AG10803 (cell line): ENCODE measurements at regions not wholly inside any gene's neighbourhood (a gene's known extent, or its start where the extent isn't known, plus 50 kb on each side); places are given as distances from the start of the nearest gene placed in this dataset.
"Not testable (repeated sequence)": the region's sequence is repeated elsewhere in the genome, so short reads cannot be mapped to it uniquely, and the experiment has no call there.

ENCODE experiments used
- DNase-seq: peaks from one replicate; pipeline ENCODE4 v3.0.0; 2010; ENCODE audit warnings: low read depth
- H3K4me3 ChIP-seq: 2 replicates; pipeline ENCODE4 v1.5.1; 2011; ENCODE audit warnings: mild to moderate bottlenecking, low read length, control low read depth
- TF ChIP-seq, protein P1 (sequence below): conservative IDR thresholded peaks from 2 replicates; pipeline ENCODE4 v1.5.1; 2011; ENCODE audit warnings: mild to moderate bottlenecking, low read length, control low read depth, inconsistent platforms

DNA sequence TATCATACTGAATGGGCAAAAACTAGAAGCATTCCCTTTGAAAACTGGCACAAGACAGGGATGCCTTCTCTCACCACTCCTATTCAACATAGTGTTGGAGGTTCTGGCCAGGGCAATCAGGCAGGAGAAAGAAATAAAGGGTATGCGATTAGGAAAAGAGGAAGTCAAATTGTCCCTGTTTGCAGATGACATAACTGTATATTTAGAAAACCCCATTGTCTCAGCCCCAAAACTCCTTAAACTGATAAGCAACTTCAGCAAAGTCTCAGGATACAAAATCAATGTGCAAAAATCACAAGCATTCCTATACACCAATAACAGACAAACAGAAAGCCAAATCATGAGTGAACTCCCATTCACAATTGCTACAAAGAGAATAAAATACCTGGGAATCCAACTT lies 52.5 kb upstream of the CCDC71L start:
- H3K4me3 ChIP-seq, DNase-seq: not testable (repeated sequence)

DNA sequence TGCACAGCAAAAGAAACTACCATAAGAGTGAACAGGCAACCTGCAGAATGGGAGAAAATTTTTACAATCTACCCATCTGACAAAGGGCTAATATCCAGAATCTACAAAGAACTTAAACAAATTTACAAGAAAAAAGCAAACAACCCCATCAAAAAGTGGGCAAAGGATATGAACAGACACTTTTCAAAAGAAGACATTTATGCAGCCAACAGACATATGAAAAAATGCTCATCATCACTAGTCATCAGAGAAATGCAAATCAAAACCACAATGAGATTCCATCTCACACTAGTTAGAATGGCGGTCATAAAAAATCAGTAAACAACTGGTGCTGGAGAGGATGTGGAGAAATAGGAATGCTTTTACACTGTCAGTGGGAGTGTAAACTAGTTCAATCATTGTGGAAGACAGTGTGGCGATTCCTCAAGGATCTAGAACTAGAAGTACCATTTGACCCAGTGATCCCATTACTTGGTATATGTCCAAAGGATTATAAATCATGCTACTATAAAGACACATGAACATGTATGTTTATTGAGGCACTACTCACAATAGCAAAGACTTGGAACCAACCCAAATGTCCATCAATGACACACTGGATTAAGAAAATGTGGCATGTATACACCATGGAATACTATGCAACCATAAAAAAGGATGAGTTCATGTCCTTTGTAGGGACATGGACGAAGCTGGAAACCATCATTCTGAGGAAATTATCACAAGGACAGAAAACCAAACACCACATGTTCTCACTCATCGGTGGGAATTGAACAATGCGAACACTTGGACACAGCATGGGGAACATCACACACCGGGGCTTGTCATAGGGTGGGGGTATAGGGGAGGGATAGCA lies 53.9 kb upstream of the CCDC71L start:
- not testable (repeated sequence) for H3K4me3 ChIP-seq
- peak; percentile 81 for DNase-seq

DNA sequence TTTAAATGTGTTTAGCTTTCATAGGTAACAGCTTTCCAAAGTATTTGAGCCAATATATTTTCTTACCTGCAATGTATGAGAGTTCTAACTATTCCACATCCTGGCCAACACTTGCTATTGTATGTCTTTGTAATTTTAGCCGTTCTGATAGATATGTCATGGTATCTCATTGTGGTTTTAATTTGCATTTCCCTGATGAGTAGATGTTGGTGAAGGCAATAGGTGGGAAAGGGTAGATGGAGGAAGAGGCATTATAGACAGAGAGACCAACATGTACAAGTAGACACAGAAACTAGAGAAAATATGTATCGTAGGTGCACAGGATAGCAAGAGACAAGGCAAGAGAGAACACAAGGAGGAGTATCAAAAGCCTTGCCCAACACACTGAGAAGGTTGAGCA lies 54.8 kb upstream of the CCDC71L start:
- no peak overlapping the region for H3K4me3 ChIP-seq
- DNase-seq: no peak
- TF ChIP-seq, protein P1, sequence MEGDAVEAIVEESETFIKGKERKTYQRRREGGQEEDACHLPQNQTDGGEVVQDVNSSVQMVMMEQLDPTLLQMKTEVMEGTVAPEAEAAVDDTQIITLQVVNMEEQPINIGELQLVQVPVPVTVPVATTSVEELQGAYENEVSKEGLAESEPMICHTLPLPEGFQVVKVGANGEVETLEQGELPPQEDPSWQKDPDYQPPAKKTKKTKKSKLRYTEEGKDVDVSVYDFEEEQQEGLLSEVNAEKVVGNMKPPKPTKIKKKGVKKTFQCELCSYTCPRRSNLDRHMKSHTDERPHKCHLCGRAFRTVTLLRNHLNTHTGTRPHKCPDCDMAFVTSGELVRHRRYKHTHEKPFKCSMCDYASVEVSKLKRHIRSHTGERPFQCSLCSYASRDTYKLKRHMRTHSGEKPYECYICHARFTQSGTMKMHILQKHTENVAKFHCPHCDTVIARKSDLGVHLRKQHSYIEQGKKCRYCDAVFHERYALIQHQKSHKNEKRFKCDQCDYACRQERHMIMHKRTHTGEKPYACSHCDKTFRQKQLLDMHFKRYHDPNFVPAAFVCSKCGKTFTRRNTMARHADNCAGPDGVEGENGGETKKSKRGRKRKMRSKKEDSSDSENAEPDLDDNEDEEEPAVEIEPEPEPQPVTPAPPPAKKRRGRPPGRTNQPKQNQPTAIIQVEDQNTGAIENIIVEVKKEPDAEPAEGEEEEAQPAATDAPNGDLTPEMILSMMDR: no peak

DNA sequence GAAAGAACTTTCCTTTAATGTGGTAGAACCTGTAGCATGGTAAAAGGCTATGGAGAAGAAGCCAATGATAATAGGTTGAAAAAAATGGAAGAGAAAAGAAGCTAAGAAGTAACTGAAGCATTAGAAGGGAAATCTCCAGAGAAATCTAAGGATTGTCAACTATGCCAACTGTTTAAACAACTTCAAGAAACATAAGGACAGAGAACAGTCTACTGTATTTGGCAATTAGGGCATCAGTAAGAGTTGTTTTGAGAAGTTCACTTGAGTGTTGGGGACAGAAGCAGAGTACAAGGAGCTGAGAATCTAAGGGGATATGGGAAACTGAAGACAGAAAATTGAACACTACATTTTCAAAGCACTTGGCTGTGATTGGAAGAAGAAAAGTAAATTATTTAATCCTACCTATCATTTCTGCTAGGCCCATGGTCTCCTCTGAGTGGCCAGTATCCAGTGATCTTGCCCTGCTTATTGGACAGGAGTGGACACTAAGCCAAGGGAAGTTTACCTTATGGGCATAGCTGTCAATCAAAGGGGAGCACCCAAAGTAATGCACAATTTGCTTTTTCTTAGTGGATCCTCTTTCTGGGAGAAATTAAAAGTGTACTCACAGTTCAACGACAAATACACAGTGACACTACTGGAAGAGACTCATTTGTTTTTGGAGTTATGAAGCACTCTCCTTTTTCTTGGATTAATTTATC lies 56.4 kb upstream of the CCDC71L start:
- DNase-seq: peak; percentile 60
- TF ChIP-seq, protein P1: no peak
- no peak overlapping the region for H3K4me3 ChIP-seq

DNA sequence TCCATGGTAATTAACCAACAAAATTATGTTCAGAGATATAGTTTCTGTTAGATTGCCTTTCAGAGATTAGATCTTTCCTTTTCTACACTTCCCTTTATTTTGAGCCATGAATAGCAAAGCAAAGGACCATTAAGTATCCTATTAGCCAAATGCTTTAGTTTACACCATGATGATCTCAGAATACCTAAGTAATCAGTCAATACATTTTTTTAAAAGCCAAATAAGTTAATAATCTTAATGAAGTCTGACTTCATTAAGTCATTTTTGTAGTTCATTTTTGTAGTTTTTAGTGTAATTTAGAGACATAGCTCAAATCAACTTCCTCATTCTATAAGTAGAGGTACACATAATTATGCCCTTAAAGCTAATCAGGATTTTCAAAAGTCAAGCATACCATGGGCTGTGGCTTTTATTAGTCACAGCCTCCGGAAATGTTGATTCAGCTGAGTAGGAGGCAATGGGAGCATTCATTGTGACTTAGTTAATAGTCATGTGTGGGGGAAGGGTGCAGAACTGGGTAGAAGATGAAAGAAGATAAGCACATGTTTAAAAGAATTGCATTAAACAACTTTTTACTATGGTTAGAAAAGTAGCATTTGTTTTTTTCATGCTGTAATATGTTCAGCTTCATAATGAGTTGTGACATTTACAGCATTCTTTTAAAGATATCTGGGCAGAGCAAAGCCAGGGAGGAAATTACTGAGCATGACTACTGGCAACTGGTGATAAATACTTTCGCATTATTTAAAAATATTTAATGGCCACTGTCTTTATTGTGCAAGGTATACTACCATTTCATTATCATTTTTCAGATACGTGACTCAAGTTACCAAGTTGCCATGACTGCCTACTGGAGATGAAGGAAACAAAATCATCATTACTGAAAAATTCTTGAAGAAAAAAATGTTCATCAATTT lies 57.3 kb upstream of the CCDC71L start:
- H3K4me3 ChIP-seq: no peak overlapping the region
- TF ChIP-seq, protein P1: no peak
- DNase-seq: peak; percentile 99

DNA sequence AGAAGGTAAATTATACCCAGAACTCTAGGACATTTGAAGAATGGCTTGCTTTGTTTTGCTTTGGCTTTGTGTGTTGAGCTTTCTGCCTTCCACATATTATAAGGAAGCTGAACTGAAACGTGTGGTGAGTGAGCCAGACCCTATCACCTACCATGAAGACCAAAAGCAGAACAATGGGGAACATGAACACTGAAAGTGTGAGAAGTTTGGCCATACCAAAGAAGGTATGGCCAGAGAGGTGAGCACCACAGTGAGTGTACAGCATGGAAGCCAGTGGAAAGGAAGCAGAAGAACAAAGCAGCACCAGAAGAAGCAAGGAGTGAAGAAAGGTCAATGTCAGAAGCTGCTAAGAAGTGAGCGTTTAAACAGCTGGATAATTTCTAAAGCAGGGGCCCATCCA lies 59.7 kb upstream of the CCDC71L start:
- TF ChIP-seq, protein P1: no peak
- DNase-seq: no peak
- no peak overlapping the region for H3K4me3 ChIP-seq

DNA sequence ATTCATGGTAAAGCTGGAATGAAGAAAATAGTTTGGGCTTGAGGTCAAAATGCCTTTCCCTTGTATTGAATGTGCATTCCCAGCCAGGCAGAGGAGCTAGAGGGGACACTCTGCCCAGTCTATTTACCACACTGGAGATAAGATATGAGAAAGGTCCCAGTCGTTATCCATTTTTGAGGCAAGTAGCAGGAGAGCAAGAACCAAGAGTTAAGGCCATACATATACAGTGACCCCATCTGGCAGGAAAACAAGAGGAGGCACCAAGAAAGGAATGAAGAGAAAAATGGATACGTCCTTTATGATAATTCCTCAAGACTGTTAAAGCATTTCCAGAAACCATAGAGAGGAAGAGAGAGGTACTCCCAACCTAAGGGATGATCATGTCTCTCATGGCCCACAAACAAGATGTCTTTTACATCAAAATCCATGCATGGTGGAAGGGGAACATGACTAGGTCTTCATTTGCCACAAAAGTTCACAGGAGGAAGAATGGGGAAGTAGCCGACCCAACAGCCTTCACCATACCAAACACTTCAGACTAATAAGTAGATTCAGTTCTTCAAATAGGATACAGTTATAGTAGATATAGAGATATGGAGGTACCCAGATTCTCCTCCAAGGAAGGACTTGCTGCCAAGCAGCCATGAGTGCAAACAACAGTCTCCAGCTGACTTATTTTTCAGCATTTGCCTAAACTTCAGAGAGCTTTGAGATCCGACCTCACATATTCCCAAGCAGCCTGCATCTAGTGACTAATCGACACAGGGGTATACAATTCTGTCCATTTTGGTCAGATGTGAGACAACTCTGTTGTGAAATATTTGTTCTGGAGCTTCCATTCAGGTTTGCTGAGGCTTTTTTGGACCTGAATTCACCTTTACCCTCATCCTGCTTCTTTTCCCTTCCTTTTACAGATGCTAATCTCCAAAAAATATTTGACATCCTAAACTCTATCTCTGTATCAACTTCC lies 61.1 kb upstream of the CCDC71L start:
- no peak overlapping the region for H3K4me3 ChIP-seq
- no peak for DNase-seq
- TF ChIP-seq, protein P1: no peak
